Activated CD4-positive, alpha-beta T cell treated with anti-CD3 and anti-CD28 coated beads, Interleukin-2, amount 50 U/mL, for 16 hours (primary cell): ENCODE measurements at regions not wholly inside any gene's neighbourhood (a gene's known extent, or its start where the extent isn't known, plus 50 kb on each side); places are given as distances from the start of the nearest gene placed in this dataset.

Experiments used
- DNase-seq: peaks from one replicate; pipeline ENCODE4 v3.0.0-alpha.2; 2020

GRCh38 chr7:17242504-17242903, 55.9 kb upstream of the AHR start:
- no peak for DNase-seq

- DNase-seq = no peak
These were observed 53.7 kb upstream of the AHR start for GRCh38 chr7:17244786-17245185.

GRCh38 chr7:17247357-17247756, 51.1 kb upstream of the AHR start:
- DNase-seq = no peak

- no peak for DNase-seq
These were observed 49.9 kb upstream of the AHR start for GRCh38 chr7:17248527-17248926.
